ENCODE measurements at regions not wholly inside any gene's neighbourhood (a gene's known extent, or its start where the extent isn't known, plus 50 kb on each side); places are given as distances from the start of the nearest gene placed in this dataset.

- in situ Hi-C loops (cut with MboI; ENCODE audit: low sequenced_read_pairs, unreplicated experiment), result no loop called here
- no peak for DNase-seq (ENCODE audit: low spot score)
- TF ChIP-seq CTCF (IDR thresholded peaks at IDR 0.05; ENCODE audit: borderline replicate concordance, control extremely low read depth, extremely low read depth, insufficient read depth, missing control alignments), result no peak
Measured at GRCh38 chr14:81694419-81694818, 160.8 kb upstream of the SEL1L start.

GRCh38 chr14:81709681-81710080, 176.0 kb upstream of the SEL1L start:
- in situ Hi-C loops (cut with MboI; ENCODE audit: low sequenced_read_pairs, unreplicated experiment), result no loop called here
- TF ChIP-seq CTCF (IDR thresholded peaks at IDR 0.05; ENCODE audit: borderline replicate concordance, control extremely low read depth, extremely low read depth, insufficient read depth, missing control alignments), result no peak
- DNase-seq (ENCODE audit: low spot score), result no peak

GRCh38 chr14:81710232-81710845, 176.7 kb upstream of the SEL1L start:
- DNase-seq (ENCODE audit: low spot score), result no peak
- peak; percentile 61 for TF ChIP-seq CTCF (IDR thresholded peaks at IDR 0.05; ENCODE audit: borderline replicate concordance, control extremely low read depth, extremely low read depth, insufficient read depth, missing control alignments)
- in situ Hi-C loops (cut with MboI; ENCODE audit: low sequenced_read_pairs, unreplicated experiment), result no loop called here

GRCh38 chr14:81715731-81716130, 182.1 kb upstream of the SEL1L start:
- in situ Hi-C loops (cut with MboI; ENCODE audit: low sequenced_read_pairs, unreplicated experiment), result no loop called here
- TF ChIP-seq CTCF (IDR thresholded peaks at IDR 0.05; ENCODE audit: borderline replicate concordance, control extremely low read depth, extremely low read depth, insufficient read depth, missing control alignments), result no peak
- no peak for DNase-seq (ENCODE audit: low spot score)

GRCh38 chr14:81716953-81717352, 183.3 kb upstream of the SEL1L start:
- DNase-seq (ENCODE audit: low spot score), result no peak
- no peak for TF ChIP-seq CTCF (IDR thresholded peaks at IDR 0.05; ENCODE audit: borderline replicate concordance, control extremely low read depth, extremely low read depth, insufficient read depth, missing control alignments)
- in situ Hi-C loops (cut with MboI; ENCODE audit: low sequenced_read_pairs, unreplicated experiment), result no loop called here

GRCh38 chr14:81723956-81724355, 190.3 kb upstream of the SEL1L start:
- TF ChIP-seq CTCF (IDR thresholded peaks at IDR 0.05; ENCODE audit: borderline replicate concordance, control extremely low read depth, extremely low read depth, insufficient read depth, missing control alignments), result no peak
- in situ Hi-C loops (cut with MboI; ENCODE audit: low sequenced_read_pairs, unreplicated experiment), result no loop called here
- no peak for DNase-seq (ENCODE audit: low spot score)

All from GM13976 (cell line).